HG02571 (cell line): ENCODE measurements at regions not wholly inside any gene's neighbourhood (a gene's known extent, or its start where the extent isn't known, plus 50 kb on each side); places are given as distances from the start of the nearest gene placed in this dataset.
"Not testable (repeated sequence)": the region's sequence is repeated elsewhere in the genome, so short reads cannot be mapped to it uniquely, and the experiment has no call there.

ENCODE experiments used
- ATAC-seq: cut with Tn5 transposase; IDR thresholded peaks from one replicate; pipeline ENCODE4 v1.9.1; 2021; ENCODE audit warnings: mild to moderate bottlenecking, moderate library complexity; ENCODE audit not compliant: unreplicated experiment

DNA sequence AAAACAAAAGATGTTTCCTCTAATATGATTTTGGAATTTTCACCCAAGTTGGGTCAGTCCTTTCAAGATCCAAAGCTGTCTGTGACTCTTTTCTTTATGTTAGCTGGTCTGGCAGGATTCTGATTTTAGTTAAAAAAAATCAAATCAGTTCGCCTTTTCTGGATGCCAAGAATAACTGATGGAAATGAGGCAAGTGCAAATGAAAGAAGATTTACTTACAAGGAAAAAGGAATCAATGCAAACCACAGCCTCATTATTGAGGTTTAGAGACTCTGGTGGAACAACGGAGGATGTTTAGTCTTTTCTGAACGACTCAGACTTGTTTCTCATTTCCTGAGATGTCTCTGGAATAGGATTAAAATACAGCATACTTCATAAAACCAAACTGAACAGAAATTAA, 117.0 kb upstream of the DYRK2 start:
- no peak for ATAC-seq

DNA sequence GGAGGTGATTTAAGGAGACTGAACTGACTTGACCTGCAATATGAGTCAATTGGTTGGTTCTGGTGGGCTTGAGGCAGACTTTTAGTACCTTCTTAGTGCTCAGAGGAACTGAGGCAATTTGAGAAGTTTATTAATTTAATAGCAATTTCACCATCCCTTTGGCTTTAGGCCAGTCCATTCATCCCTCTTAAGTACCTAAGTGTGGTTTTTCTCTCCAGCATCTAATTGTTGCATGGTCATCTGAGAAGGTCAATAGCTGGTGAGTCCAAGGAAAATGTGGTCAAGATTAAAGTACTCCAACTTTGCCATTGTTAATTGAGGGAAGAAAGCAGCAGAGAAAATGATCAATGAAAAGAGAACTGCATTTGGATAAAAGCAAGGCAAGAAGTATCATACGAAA, 115.4 kb upstream of the DYRK2 start:
- no peak for ATAC-seq

DNA sequence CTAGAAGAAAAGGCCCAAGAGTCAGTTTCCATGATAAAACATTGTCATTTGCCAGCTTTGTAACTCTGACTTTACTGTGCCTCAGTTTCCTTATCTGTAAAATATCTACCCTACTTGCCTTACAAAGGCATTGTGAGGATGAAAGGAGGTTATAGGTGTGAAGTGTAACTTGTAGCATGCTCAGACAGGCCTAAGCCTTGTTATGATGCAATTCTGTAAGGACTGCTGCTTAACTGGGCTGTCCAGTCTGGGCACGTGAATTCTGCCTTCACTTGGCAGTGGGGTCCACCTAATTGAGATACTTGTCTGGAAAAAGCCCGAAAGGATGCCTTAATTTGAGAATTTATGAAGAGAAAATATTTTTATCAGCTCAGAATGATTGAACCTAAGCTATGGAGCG, 114.5 kb upstream of the DYRK2 start:
- ATAC-seq, result no peak

- no peak for ATAC-seq
Measured at GRCh38 chr12:67534681-67535080, 113.9 kb upstream of the DYRK2 start.

DNA sequence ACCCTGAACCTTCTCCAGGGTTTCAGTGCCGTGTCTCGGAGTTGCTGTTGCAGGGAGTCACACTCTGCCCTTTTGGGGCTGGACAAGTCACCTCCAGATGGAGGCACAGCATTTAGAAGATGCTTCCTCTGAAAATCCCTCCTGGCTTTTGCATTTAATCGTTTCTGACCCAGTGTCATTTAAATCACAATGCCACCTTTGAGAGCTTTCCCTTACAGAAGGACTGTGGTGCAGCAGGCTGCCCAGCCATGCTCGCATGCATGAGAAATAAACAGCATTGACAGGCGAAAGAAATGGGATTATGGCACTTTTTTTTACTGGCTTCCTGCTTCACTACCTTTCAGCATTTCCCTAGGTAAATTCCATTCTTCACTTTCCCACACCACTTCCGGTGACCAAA, 113.4 kb upstream of the DYRK2 start:
- no peak for ATAC-seq

GRCh38 chr12:67535971-67536370, 112.6 kb upstream of the DYRK2 start:
- no peak for ATAC-seq

GRCh38 chr12:67539329-67539728, 109.2 kb upstream of the DYRK2 start:
- ATAC-seq, result no peak

DNA sequence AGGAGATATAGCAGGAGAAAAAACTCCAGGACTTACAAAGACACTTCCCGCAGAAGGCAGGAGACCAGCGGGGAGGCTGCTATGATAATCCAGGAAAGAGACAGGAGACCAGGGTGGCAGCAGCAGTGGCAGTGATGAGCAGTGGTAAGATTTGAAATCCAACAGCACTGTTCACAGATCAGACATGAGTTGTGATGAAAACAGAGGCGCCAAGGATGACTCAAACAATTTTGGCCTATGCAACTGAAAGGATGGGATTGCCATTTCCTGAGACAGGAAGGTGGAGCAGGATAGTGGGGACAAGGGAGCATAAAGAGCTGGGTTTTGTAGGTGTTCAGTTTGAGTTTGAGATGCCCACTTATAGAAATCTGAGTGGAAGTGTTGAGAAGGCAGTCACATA, 108.6 kb upstream of the DYRK2 start:
- no peak for ATAC-seq

DNA sequence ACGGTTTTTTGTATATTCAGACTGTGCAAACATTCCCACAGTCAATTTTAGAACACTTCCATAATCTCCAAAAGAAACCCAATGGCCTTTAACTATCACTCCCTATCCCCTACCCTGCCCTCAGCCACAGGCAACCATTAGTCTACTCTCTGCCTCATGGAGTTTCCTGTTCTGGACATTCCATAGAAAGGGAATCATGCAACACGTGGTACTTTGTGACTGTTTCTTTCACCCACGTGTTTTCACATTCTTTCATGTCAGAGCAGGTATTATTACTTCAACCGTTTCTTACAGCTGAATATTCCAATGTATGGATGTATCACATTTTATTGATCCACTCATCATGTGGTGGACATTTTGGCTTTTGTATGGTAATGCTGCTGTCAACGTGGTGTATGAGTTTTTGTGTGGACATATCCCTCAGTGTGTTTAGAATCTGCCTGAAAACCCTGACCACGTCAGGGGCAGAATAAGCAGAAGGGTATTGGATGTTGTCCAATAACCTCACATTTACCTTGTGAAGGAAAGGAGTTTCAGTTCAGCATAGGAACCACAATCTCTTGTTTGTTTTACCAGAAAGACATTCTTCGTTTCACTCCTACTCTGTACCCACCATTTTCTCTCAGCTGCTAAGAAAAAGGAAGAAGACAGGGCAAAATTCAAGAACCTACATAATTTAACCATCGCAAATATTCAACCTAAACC, 107.5 kb upstream of the DYRK2 start:
- peak; percentile 55 for ATAC-seq

DNA sequence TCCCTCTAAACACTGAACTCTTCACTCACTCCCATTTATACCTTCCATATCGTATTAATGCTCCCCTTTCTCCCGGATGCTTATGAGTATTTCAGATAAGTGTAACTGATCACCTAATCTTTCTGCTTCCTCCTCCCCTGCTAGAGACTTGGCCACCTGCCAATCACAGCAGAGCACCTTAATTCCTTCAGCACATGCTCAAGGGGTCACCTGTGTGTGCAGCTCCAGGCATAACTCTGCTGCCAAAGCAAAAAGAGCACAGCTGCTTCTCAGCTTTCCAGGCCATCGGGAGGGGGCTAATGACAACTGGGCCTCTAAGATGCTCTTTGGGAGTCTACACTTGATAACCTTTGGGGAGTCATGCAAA, 106.9 kb upstream of the DYRK2 start:
- ATAC-seq, result no peak

- ATAC-seq, result no peak
Measured at GRCh38 chr12:67543021-67543770, 105.3 kb upstream of the DYRK2 start.

GRCh38 chr12:67545298-67545697, 103.2 kb upstream of the DYRK2 start:
- no peak for ATAC-seq

DNA sequence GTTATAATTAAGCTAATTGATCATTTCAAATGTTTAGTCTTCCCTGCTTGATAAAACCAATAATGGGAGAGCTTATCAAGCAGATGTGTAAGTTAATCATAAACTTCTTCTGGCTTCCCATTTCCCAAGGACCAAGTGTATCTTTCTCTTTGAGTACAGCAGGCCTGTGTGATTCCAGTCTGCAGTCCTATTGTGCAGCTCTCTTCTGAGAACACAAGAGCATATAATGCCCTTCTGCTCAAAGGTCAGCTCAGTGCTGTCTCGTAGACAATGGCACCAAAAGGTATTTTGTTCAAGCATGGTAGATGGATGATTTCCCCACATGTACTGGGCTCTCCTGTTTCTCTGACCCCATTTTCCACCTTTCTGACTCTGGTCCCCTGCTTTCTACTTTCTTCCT, 101.8 kb upstream of the DYRK2 start:
- ATAC-seq, result no peak

- not testable (repeated sequence) for ATAC-seq
Measured at GRCh38 chr12:67555075-67555717, 93.3 kb upstream of the DYRK2 start.

DNA sequence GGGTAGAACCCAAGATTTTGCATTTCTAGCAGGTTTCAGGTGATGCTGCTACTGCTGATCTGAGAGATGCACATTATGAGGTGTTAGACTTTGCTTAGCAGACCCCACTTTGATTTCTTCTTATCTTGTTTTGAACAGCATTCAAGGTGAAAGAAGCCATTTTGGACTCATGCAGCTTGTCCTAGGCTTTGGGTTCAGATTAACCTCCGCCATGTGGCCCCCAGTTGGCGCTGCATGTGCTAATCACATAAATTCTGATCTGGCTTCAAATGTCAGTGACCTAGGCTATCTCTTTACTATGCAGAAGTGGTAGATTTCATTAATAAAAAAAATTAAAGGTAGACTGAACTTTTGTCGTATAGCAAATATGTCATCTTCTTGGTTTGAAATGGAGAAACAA, 89.8 kb upstream of the DYRK2 start:
- no peak for ATAC-seq

DNA sequence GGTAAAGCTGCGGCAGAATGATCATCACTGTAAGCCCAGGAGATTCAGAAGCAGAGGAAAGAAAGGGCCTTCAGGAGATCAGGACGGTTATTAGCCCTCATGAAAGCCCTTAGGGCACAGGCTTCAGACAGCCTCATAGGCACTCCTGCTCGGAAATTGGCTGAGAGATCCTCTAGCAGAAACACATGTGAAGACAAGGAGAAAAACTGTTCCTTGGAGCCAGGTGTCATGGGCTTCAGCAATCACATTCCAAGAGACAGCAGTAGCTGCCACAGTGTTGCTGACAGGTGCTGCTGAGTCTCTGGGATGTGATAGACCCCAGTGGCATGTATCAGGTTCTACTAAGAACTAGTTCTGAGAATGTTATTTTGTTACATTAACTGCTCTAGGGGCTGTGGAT, 88.8 kb upstream of the DYRK2 start:
- no peak for ATAC-seq

DNA sequence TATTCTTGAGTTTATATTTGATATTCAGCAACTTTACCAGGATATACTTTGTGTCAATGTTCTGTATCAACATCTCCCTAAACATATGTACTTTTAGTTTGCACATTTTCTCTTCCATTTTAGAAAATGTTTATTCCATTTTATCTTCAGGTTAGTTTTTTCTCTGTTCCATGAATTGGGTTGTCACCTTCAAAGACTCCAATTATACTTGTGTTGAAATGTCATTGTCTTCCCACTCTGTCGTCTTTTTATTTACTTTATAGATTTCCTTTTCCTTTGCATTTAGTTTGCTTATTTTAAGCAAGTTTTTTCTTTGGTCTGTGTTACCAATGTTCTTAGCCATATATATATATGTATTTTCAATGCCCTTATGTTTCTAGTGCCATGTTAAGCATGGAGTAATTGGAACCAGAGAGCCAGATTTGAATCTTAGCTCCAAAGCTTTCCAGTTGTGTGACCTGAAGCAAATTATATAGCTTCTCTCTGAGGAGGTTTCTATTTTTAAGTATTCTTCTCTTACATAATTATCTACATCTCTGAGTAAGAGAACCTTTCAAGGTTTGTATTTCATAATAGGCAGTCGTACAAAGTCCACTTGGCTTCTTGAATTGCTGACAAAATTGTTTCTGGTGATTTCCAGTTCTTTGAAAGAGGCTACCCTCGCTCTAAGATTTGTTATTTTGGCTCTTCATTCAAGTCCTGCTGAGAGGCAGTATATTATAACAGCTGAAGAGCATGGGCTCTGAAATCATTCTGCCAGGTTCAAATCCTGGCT, 85.8 kb upstream of the DYRK2 start:
- ATAC-seq, result no peak

GRCh38 chr12:67568055-67568454, 80.5 kb upstream of the DYRK2 start:
- no peak for ATAC-seq

- ATAC-seq, result no peak
Measured at GRCh38 chr12:67572492-67572891, 76.1 kb upstream of the DYRK2 start.

DNA sequence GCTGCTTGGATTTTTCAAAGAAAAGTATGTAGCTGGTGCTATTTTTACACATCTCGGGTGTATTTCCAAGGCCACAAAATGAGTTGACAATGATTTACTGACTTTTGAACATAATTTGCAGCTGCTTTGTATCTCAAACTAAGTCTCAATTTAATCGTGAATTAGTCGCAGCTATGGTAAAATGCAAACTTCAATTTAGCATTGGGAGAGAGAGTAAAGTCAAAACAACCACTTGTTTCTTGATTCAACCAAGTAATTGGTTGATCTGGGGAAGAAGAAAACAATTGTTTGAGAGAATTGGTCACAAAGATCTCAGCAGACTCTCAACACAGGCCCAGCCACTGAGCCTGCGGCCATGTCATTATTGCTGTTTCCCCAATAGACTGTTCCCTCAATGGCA, 75.0 kb upstream of the DYRK2 start:
- no peak for ATAC-seq

DNA sequence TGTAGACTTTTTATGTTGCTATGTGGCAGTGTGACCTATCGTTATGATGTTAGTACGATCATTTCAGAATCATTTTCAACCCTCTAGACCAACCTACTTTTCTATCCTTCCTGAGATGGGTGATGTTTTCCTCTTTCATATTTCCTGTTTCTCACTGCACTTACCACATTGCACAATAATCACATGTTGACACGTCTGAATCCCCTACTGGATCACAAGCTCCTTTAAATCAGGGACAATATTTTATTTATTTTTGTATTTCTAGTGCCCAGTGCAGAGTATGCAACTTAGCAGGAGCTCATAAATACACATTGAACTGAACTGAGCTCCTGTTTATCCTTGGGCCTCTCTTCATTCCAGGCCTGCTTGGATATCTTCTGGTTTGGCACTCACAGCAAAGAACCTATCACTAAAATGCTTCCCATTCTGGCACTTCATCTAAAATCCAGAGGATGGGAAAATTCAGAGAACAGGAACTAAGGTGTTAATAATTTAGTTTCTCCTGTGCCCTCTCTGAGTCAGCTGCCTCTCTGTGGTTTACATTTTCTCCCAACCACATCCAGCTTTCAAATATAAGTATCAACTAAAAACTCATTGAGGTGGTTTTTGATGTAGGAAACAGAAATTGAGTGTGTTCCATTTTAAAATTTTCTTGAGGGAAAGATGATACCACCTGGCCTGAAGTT, 69.4 kb upstream of the DYRK2 start:
- no peak for ATAC-seq
